ENCODE measurements at regions not wholly inside any gene's neighbourhood (a gene's known extent, or its start where the extent isn't known, plus 50 kb on each side); places are given as distances from the start of the nearest gene placed in this dataset.
A peak's percentile ranks its signal among the peaks of the same experiment; 100 is the strongest.

DNA sequence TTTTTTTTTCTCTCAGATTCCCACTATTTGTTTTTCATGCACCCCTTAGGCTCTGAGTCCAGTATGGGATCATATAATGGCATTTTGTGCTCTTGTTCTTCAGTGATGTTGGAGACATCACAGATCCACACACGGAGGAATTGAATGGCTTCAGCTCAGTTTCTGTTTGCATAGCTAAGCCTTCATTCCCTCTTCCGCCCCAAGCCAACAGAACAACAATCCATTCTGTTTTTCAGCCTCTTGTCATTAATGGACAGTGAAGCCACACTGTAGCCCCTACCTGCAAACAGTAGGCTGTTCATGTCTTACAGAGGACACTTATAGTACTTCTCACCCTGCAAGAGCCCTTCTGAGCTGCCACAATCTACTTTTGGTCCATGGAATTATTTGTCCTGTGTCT, 64.0 kb upstream of the ZSWIM2 start:
- Histone ChIP-seq H2BK20ac (ENCODE audit: low read depth, low read length, poor library complexity, severe bottlenecking) (no peak overlapping the region), H3K4me1 (ENCODE audit: insufficient read depth, low read length) (no peaks in the 10 kb centered on the region), H3K4ac (ENCODE audit: low read depth, low read length) (no peak overlapping the region), H3K27ac (ENCODE audit: insufficient read length, low read depth, low read length) (no peak overlapping the region), H3K4me2 (ENCODE audit: insufficient read depth, insufficient read length, low read length) (no peak overlapping the region), H4K5ac (ENCODE audit: insufficient read length, low read depth, low read length) (peak overlapping the region; percentile 83), H2BK120ac (ENCODE audit: low read depth, low read length, poor library complexity, severe bottlenecking) (no peak overlapping the region), H2BK5ac (ENCODE audit: insufficient read length, low read length) (no peak overlapping the region), H3K14ac (ENCODE audit: insufficient read depth, low read length) (no peak overlapping the region), H3K23me2 (ENCODE audit: insufficient read length, low read depth, low read length, poor library complexity, severe bottlenecking) (no peaks in the 10 kb centered on the region), H4K20me1 (ENCODE audit: control insufficient read depth, insufficient read depth, insufficient read length) (no peaks in the 10 kb centered on the region), H3K79me1 (ENCODE audit: insufficient read depth, low read depth, low read length, poor library complexity, severe bottlenecking) (no peaks in the 10 kb centered on the region), H3K79me2 (ENCODE audit: insufficient read depth, low read length) (no peaks in the 10 kb centered on the region), H4K8ac (replicated peaks; ENCODE audit: insufficient read length, low read depth, low read length) (no peak overlapping the region), H3K23ac (ENCODE audit: insufficient read length, low read depth, low read length) (no peak overlapping the region), H3K9me3 (ENCODE audit: control insufficient read depth, low read depth, low read length) (no peaks in the 10 kb centered on the region), H2BK12ac (ENCODE audit: insufficient read length, low read depth, low read length) (no peak overlapping the region), H3K27me3 (ENCODE audit: insufficient read depth, low read length) (no peaks in the 10 kb centered on the region), H2AK5ac (ENCODE audit: insufficient read length, low read length) (no peak overlapping the region), H2BK15ac (ENCODE audit: low read depth, low read length) (no peak overlapping the region), H4K91ac (ENCODE audit: insufficient read length, low read depth, low read length) (no peak overlapping the region), H2AFZ (ENCODE audit: low read length) (no peak overlapping the region), H3T11ph (ENCODE audit: low read length) (no peak overlapping the region), H3K56ac (ENCODE audit: insufficient read length, low read depth, low read length) (no peak overlapping the region), H3K9ac (ENCODE audit: extremely low read depth, insufficient read length, low read length) (no peak overlapping the region), H3K18ac (ENCODE audit: insufficient read length, low read depth, low read length) (no peak overlapping the region)
- Mint-ChIP-seq H3K36me3 (ENCODE audit: insufficient read depth in 1 of 3, low read depth in 3 of 3) (no peaks in the 10 kb centered on the region), H3K4me1 (no peaks in the 10 kb centered on the region), H3K27me3 (ENCODE audit: low read depth) (no peaks in the 10 kb centered on the region), H3K4me3 (no peak overlapping the region), H3K27ac (no peak overlapping the region), H3K9me3 (no peaks in the 10 kb centered on the region)
- TF ChIP-seq, protein P1, sequence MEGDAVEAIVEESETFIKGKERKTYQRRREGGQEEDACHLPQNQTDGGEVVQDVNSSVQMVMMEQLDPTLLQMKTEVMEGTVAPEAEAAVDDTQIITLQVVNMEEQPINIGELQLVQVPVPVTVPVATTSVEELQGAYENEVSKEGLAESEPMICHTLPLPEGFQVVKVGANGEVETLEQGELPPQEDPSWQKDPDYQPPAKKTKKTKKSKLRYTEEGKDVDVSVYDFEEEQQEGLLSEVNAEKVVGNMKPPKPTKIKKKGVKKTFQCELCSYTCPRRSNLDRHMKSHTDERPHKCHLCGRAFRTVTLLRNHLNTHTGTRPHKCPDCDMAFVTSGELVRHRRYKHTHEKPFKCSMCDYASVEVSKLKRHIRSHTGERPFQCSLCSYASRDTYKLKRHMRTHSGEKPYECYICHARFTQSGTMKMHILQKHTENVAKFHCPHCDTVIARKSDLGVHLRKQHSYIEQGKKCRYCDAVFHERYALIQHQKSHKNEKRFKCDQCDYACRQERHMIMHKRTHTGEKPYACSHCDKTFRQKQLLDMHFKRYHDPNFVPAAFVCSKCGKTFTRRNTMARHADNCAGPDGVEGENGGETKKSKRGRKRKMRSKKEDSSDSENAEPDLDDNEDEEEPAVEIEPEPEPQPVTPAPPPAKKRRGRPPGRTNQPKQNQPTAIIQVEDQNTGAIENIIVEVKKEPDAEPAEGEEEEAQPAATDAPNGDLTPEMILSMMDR (conservative IDR thresholded peaks at IDR 0.05) = no peak
- WGBS (ENCODE audit: extremely low coverage, insufficient read length, low lambda C conversion rate) = no CpG with 5 or more reads among the region's 2 CpGs
- DNase-seq = no peak
